HCT116 (cell line): ENCODE measurements at regions not wholly inside any gene's neighbourhood (a gene's known extent, or its start where the extent isn't known, plus 50 kb on each side); places are given as distances from the start of the nearest gene placed in this dataset.

Source experiments
- ATAC-seq: fragments of 200-7000 bp; cut with Tn5 transposase; 2 replicates; pipeline ENCODE4 v1.9.1; 2020; ENCODE audit warnings: mild to moderate bottlenecking, moderate library complexity
- BruUV-seq: library from RNA; stranded (reverse); fragments of 400-500 nt; replicated peaks from 2 replicates; lab custom pipeline; 2021; lab: Mats Ljungman, UMichigan
- CTCF ChIA-PET: fragments of 300-600 bp; sonication (Branson Sonifier 250); formaldehyde crosslinking; loops from one replicate; lab custom pipeline; 2021; ENCODE audit warnings: antibody characterized with exemption; lab: Charles Lee
- POLR2A ChIA-PET: fragments of 300-600, 350-600 bp; sonication (Branson Sonifier 250); formaldehyde crosslinking; loops from one replicate; lab custom pipeline; 2021; ENCODE audit warnings: antibody characterized with exemption; lab: Charles Lee
- RAD21 ChIA-PET, 2 experiments: fragments of 300-600 bp; sonication (Branson Sonifier 250); formaldehyde crosslinking; loops; one replicate each; lab custom pipeline; 2023; ENCODE audit warnings: low total read pairs in 2 of 2; ENCODE audit not compliant: uncharacterized antibody in 2 of 2, unreplicated experiment in 2 of 2, low non-redundant PET in 1 of 2; lab: Charles Lee
- DNase-seq: peaks from one replicate; pipeline ENCODE4 v3.0.0-alpha.2; 2010; ENCODE audit warnings: low read depth, low spot score
- H2AFZ ChIP-seq: fragments of 200-600 bp; shearing (Covaris generic), sonication (generic); 2 replicates; pipeline ENCODE4 v1.6.1; 2017; ENCODE audit warnings: low read depth, mixed run types, mixed read lengths, antibody characterized with exemption, low read length; ENCODE audit not compliant: poor library complexity, severe bottlenecking
- H3K27ac ChIP-seq: 2 replicates; pipeline ENCODE4 v1.5.1; 2012; ENCODE audit warnings: low read depth, low read length
- H3K27me3 ChIP-seq: fragments of 200-600 bp; sonication (generic); 2 replicates; pipeline ENCODE4 v1.6.1; 2016; ENCODE audit warnings: mixed run types, low read length, mixed read lengths; ENCODE audit not compliant: insufficient read depth
- H3K36me3 ChIP-seq, 2 experiments: fragments of 200-500 bp in 1 of 2; fragments of 200-600 bp in 1 of 2; sonication (Bioruptor generic) in 1 of 2; sonication (generic) in 1 of 2; 2 replicates each; pipeline versions ENCODE4 v1.5.1 to v1.6.1; 2014 to 2016; ENCODE audit warnings: low read length in 2 of 2, inconsistent platforms in 1 of 2, mixed read lengths in 1 of 2, mixed run types in 1 of 2; ENCODE audit not compliant: insufficient read depth in 2 of 2, control insufficient read depth in 1 of 2
- H3K4me1 ChIP-seq, 2 experiments: fragments of 200-600 bp in 1 of 2; sonication (generic) in 1 of 2; 2 replicates each; pipeline versions ENCODE4 v1.5.1 to v1.6.1; 2012 to 2017; ENCODE audit warnings: low read length in 2 of 2, inconsistent platforms in 1 of 2, mild to moderate bottlenecking in 1 of 2, mixed read lengths in 1 of 2, mixed run types in 1 of 2, moderate library complexity in 1 of 2; ENCODE audit not compliant: insufficient read depth in 2 of 2, control insufficient read depth in 1 of 2
- H3K4me2 ChIP-seq: fragments of 200-600 bp; sonication (generic); 2 replicates; pipeline ENCODE4 v1.6.1; 2017; ENCODE audit warnings: mixed run types, low read length, mixed read lengths
- H3K4me3 ChIP-seq, 2 experiments: fragments of 200-600 bp in 1 of 2; sonication (generic) in 1 of 2; replicated peaks in 1 of 2; 2 replicates each; pipeline ENCODE4 v1.5.1; 2011 to 2016; ENCODE audit warnings: low read length in 2 of 2, control low read depth in 1 of 2, low read depth in 1 of 2, mild to moderate bottlenecking in 1 of 2, mixed read lengths in 1 of 2, mixed run types in 1 of 2
- H3K79me2 ChIP-seq: fragments of 200-600 bp; sonication (generic); 2 replicates; pipeline ENCODE4 v1.6.1; 2017; ENCODE audit warnings: mild to moderate bottlenecking, mixed run types, low read length, moderate library complexity, mixed read lengths; ENCODE audit not compliant: insufficient read depth
- H3K9ac ChIP-seq: fragments of 200-600 bp; sonication (generic); 2 replicates; pipeline ENCODE4 v1.6.1; 2016; ENCODE audit warnings: low read length, mixed read lengths
- H3K9me2 ChIP-seq: fragments of 200-600 bp; sonication (generic), shearing (Covaris generic); 2 replicates; pipeline ENCODE4 v1.6.1; 2017; ENCODE audit warnings: mixed run types, mild to moderate bottlenecking, moderate library complexity; ENCODE audit not compliant: insufficient read depth
- H3K9me3 ChIP-seq, 2 experiments: fragments of 200-500 bp in 1 of 2; fragments of 200-600 bp in 1 of 2; sonication (Bioruptor generic) in 1 of 2; sonication (generic) in 1 of 2; 2 replicates each; pipeline ENCODE4 v1.6.1; 2014 to 2017; ENCODE audit warnings: low read length in 2 of 2, mixed read lengths in 2 of 2, inconsistent platforms in 1 of 2, low read depth in 1 of 2, mild to moderate bottlenecking in 1 of 2, mixed run types in 1 of 2, moderate library complexity in 1 of 2; ENCODE audit not compliant: control insufficient read depth in 1 of 2, insufficient read depth in 1 of 2
- H4K20me1 ChIP-seq: fragments of 200-600 bp; sonication (generic), shearing (Covaris generic); 2 replicates; pipeline ENCODE4 v1.6.1; 2017; ENCODE audit warnings: mixed run types, mild to moderate bottlenecking, moderate library complexity; ENCODE audit not compliant: insufficient read depth
- CBX3 ChIP-seq: IDR thresholded peaks from 2 replicates; pipeline ENCODE4 v1.6.1; 2012; ENCODE audit warnings: low read depth
- CEBPB ChIP-seq: IDR thresholded peaks from 2 replicates; pipeline ENCODE4 v1.6.1; 2012; ENCODE audit warnings: low read depth
- CTCF ChIP-seq, 3 experiments: fragments of 200-600 bp in 1 of 3; sonication (generic) in 1 of 3; IDR thresholded peaks in 2 of 3; conservative IDR thresholded peaks in 1 of 3; 2 replicates each; pipeline ENCODE4 v1.5.1; 2012 to 2017; ENCODE audit warnings: low read depth in 2 of 3, low read length in 2 of 3, antibody characterized with exemption in 1 of 3, borderline replicate concordance in 1 of 3, control low read depth in 1 of 3, mild to moderate bottlenecking in 1 of 3, mixed read lengths in 1 of 3, mixed run types in 1 of 3, moderate library complexity in 1 of 3; ENCODE audit not compliant: insufficient read depth in 1 of 3
- FOSL1 ChIP-seq: IDR thresholded peaks from 2 replicates; pipeline ENCODE4 v1.6.1; 2012; ENCODE audit warnings: low read depth
- JUND ChIP-seq: IDR thresholded peaks from 2 replicates; pipeline ENCODE4 v1.6.1; 2012
- RAD21 ChIP-seq: IDR thresholded peaks from 2 replicates; pipeline ENCODE4 v1.6.1; 2012; ENCODE audit warnings: low read depth, mild to moderate bottlenecking
- TCF7L2 ChIP-seq: IDR thresholded peaks from 2 replicates; pipeline ENCODE4 v1.7.0; 2011; ENCODE audit warnings: borderline replicate concordance, inconsistent platforms; ENCODE audit not compliant: insufficient read depth, insufficient read length; ENCODE audit errors: extremely low read depth
- intact Hi-C: fragments of 100-400 bp; cut with micrococcal nuclease; formaldehyde crosslinking; loops from 2 replicates; pipeline ENCODE4 v1.10.0; 2022
- TF ChIP-seq, protein P1 (sequence below): IDR thresholded peaks from 2 replicates; pipeline ENCODE4 v1.6.1; 2012

GRCh38 chr2:223459328-223459939, 142.7 kb downstream of the SCG2 start:
- Histone ChIP-seq H3K79me2 (no peaks in the 10 kb centered on the region), H3K9me2 (no peaks in the 10 kb centered on the region), H3K9me3 (peaks cover 0 to 5% of the 10 kb centered on the region in 2 experiments; a peak in 2 of 4 replicates), H3K9ac (no peak overlapping the region), H3K27ac (peak overlapping the region; percentile 58; the same call in 1 of the 2 replicates), H2AFZ (peak overlapping the region; percentile 96), H3K36me3 (no peaks in the 10 kb centered on the region), H3K4me3 (no peak overlapping the region), H3K27me3 (no peaks in the 10 kb centered on the region), H4K20me1 (no peaks in the 10 kb centered on the region), H3K4me1 (peaks cover 19 to 31% of the 10 kb centered on the region in 2 experiments), H3K4me2 (peak overlapping the region; percentile 71)
- intact Hi-C loops, result loop anchor here (1.0 to 10.0 kb wide), 3 partner anchors 102 to 489 kb away; no protein-coding TSS in a partner anchor
- ChIA-PET POLR2A (no interaction called here), RAD21 (no interaction called here), CTCF (interaction anchor here (1.0 to 1.1 kb wide), 8 partner anchors 8 to 339 kb away, joined by 3 to 6 read pairs (median 3); no protein-coding TSS in a partner anchor)
- DNase-seq, result peak; percentile 27
- ATAC-seq, result peak; percentile 30; the same call in 1 of the 2 replicates
- TF ChIP-seq CTCF (IDR thresholded peaks at IDR 0.05 in 2 of 3, conservative IDR thresholded peaks at IDR 0.05 in 1 of 3; ENCODE audit: borderline replicate concordance in 1 of 3, insufficient read depth in 1 of 3, low read depth in 2 of 3, low read length in 2 of 3) (peak; percentile 30 to 54 (median 51); a peak in 4 of 6 replicates), CEBPB (0 out of 2 replicates have a peak, but pooled peaks have one; percentile 11), FOSL1 (no peak), TCF7L2 (no peak), JUND (no peak), CBX3 (no peak), RAD21 (peak; percentile 69)
- TF ChIP-seq, protein P1, sequence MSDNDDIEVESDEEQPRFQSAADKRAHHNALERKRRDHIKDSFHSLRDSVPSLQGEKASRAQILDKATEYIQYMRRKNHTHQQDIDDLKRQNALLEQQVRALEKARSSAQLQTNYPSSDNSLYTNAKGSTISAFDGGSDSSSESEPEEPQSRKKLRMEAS, result no peak
- no TSS peak for BruUV-seq
